ENCODE measurements at regions not wholly inside any gene's neighbourhood (a gene's known extent, or its start where the extent isn't known, plus 50 kb on each side); places are given as distances from the start of the nearest gene placed in this dataset.
A peak's percentile ranks its signal among the peaks of the same experiment; 100 is the strongest.

GRCh38 chr13:99436686-99437416 lies 64.4 kb upstream of the TM9SF2 start:
- Histone ChIP-seq H3K4me1 (peaks cover 0 to 36% (median 8%) of the 10 kb centered on the region in 12 donors), H3K4me3 (peak overlapping the region in 1 of 12 donors; percentile 6)

GRCh38 chr13:99439048-99439447 lies 62.2 kb upstream of the TM9SF2 start:
- intact Hi-C loops (cut with DNase I), result loop anchor here in 3 of 10 donors (2.0 to 5.0 kb wide), 2 partner anchors 168 to 172 kb away; no protein-coding TSS in a partner anchor

More at GRCh38 chr13:99436686-99437416, 64.4 kb upstream of the TM9SF2 start:
- 14 to 27% (median 17%) methylated on average over 15 to 27 of the region's 27 CpGs for WGBS, 4 donors
- no peaks in the 10 kb centered on the region for H3K36me3 ChIP-seq
- DNase-seq, result peak; percentile 82 to 93 (median 86)
- H3K27ac ChIP-seq, result no peak overlapping the region
- ATAC-seq, result peak in 3 of 4 donors; percentile 59 to 72 (median 66)
- H3K27me3 ChIP-seq, result peaks cover 0 to 31% (median 11%) of the 10 kb centered on the region in 9 donors
- no peaks in the 10 kb centered on the region for H3K9me3 ChIP-seq
- intact Hi-C loops (cut with DNase I), result loop anchor here (1.0 to 5.0 kb wide), 8 partner anchors 166 to 261 kb away; no protein-coding TSS in a partner anchor
- peak; percentile 99 to 100 (median 100) for TF ChIP-seq CTCF (IDR thresholded peaks at IDR 0.05)
- TF ChIP-seq POLR2A (IDR thresholded peaks at IDR 0.05), result no peak

DNA sequence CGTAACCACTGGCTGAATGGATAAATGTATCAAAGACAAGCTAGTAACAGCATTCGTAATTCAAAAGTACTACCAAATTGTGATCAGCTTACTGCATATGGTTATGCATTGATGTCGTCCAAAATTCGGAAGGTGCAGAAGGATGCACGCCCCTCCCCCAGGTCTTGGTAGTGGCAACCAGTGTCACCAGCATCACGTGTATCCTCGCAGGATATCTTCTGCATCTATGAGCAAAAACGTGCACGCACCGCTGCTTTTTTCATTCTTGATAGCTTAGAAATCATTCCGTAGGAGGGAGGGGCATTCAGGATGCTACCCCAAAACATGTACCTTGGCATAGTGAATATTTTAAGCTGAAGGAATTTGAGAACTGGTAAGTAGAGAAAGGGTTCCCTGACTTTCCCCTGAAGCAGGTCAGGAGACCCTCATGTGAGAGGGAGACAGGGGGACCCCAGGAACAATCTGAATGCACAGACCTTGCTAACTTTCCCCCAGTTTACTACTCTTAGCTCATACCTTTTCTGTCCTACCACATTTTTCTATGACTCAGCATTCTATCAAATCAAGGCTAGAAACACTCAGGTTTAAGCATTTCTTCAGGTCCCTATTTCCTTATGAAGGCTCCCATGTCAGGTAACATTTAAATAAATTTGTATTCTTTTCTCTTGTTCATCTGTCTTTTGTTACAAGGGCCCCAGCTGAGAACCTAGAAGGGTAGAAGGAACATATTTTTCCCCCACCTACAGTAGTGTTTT lies 61.2 kb upstream of the TM9SF2 start:
- WGBS, 4 donors, result 62 to 69% (median 66%) methylated on average over 11 of the region's 11 CpGs
- intact Hi-C loops (cut with DNase I), result loop anchor here (2.0 to 10.0 kb wide), 9 partner anchors 57 to 175 kb away; partner anchors contain the start of genes TM9SF2 (in 5 of the 10) and CLYBL (in 1 of the 10)
- H3K27me3 ChIP-seq, result peaks cover 0 to 33% (median 11%) of the 10 kb centered on the region in 9 donors

More at GRCh38 chr13:99439048-99439447, 62.2 kb upstream of the TM9SF2 start:
- DNase-seq (no peak), ATAC-seq (peak in 3 of 4 donors; percentile 19 to 78 (median 52))
- Histone ChIP-seq H3K4me1 (peaks cover 0 to 16% (median 2%) of the 10 kb centered on the region in 12 donors), H3K9me3 (no peaks in the 10 kb centered on the region), H3K4me3 (no peak overlapping the region), H3K27me3 (peaks cover 0 to 33% (median 11%) of the 10 kb centered on the region in 9 donors), H3K27ac (no peak overlapping the region), H3K36me3 (no peaks in the 10 kb centered on the region)
- 39 to 50% (median 44%) methylated on average over 5 to 7 of the region's 7 CpGs for WGBS, 4 donors
- TF ChIP-seq CTCF (IDR thresholded peaks at IDR 0.05) (no peak), POLR2A (IDR thresholded peaks at IDR 0.05) (no peak)

More for the DNA sequence above, 61.2 kb upstream of the TM9SF2 start:
- ATAC-seq (no peak), DNase-seq (no peak)
- Histone ChIP-seq H3K4me3 (no peak overlapping the region), H3K4me1 (peaks cover 0 to 16% (median 2%) of the 10 kb centered on the region in 12 donors), H3K27ac (no peak overlapping the region), H3K9me3 (no peaks in the 10 kb centered on the region), H3K36me3 (no peaks in the 10 kb centered on the region)
- no peak for TF ChIP-seq POLR2A (IDR thresholded peaks at IDR 0.05)
- TF ChIP-seq CTCF (IDR thresholded peaks at IDR 0.05), result no peak
